ENCODE measurements at regions not wholly inside any gene's neighbourhood (a gene's known extent, or its start where the extent isn't known, plus 50 kb on each side); places are given as distances from the start of the nearest gene placed in this dataset.

GRCh38 chr13:40384976-40385857 lies 281.2 kb downstream of the FOXO1 start:
- DNase-seq (ENCODE audit: low read depth), result no peak

- no peak for DNase-seq (ENCODE audit: low read depth)
These were observed 280.6 kb downstream of the FOXO1 start for GRCh38 chr13:40385858-40386180.

- no peak for DNase-seq (ENCODE audit: low read depth)
These were observed 279.9 kb downstream of the FOXO1 start for GRCh38 chr13:40386586-40386985.

GRCh38 chr13:40387775-40388174 lies 278.7 kb downstream of the FOXO1 start:
- DNase-seq (ENCODE audit: low read depth), result no peak

GRCh38 chr13:40388617-40389016 lies 277.8 kb downstream of the FOXO1 start:
- no peak for DNase-seq (ENCODE audit: low read depth)

- no peak for DNase-seq (ENCODE audit: low read depth)
These were observed 277.3 kb downstream of the FOXO1 start for GRCh38 chr13:40389081-40389641.

- DNase-seq (ENCODE audit: low read depth), result no peak
These were observed 276.0 kb downstream of the FOXO1 start for GRCh38 chr13:40390401-40390916.

- DNase-seq (ENCODE audit: low read depth), result no peak
These were observed 274.7 kb downstream of the FOXO1 start for GRCh38 chr13:40391788-40392187.

- DNase-seq (ENCODE audit: low read depth), result no peak
These were observed 272.0 kb downstream of the FOXO1 start for GRCh38 chr13:40394304-40394985.

GRCh38 chr13:40398065-40398464 lies 268.4 kb downstream of the FOXO1 start:
- DNase-seq (ENCODE audit: low read depth), result no peak

- DNase-seq (ENCODE audit: low read depth), result no peak
These were observed 266.7 kb downstream of the FOXO1 start for GRCh38 chr13:40399756-40400155.

GRCh38 chr13:40401911-40402776 lies 264.3 kb downstream of the FOXO1 start:
- DNase-seq (ENCODE audit: low read depth), result peak; percentile 60

GRCh38 chr13:40402931-40403431 lies 263.5 kb downstream of the FOXO1 start:
- DNase-seq (ENCODE audit: low read depth), result no peak

GRCh38 chr13:40403509-40404241 lies 262.8 kb downstream of the FOXO1 start:
- no peak for DNase-seq (ENCODE audit: low read depth)

GRCh38 chr13:40404407-40404806 lies 262.0 kb downstream of the FOXO1 start:
- no peak for DNase-seq (ENCODE audit: low read depth)

GRCh38 chr13:40404967-40405716 lies 261.3 kb downstream of the FOXO1 start:
- no peak for DNase-seq (ENCODE audit: low read depth)

- DNase-seq (ENCODE audit: low read depth), result no peak
These were observed 259.9 kb downstream of the FOXO1 start for GRCh38 chr13:40406405-40407120.

- no peak for DNase-seq (ENCODE audit: low read depth)
These were observed 258.9 kb downstream of the FOXO1 start for GRCh38 chr13:40407567-40407966.

- DNase-seq (ENCODE audit: low read depth), result no peak
These were observed 257.8 kb downstream of the FOXO1 start for GRCh38 chr13:40408602-40409001.

All from forelimb muscle (tissue), 1 donor.